ENCODE measurements at regions not wholly inside any gene's neighbourhood (a gene's known extent, or its start where the extent isn't known, plus 50 kb on each side); places are given as distances from the start of the nearest gene placed in this dataset.
"Not testable (repeated sequence)": the region's sequence is repeated elsewhere in the genome, so short reads cannot be mapped to it uniquely, and the experiment has no call there.

DNA sequence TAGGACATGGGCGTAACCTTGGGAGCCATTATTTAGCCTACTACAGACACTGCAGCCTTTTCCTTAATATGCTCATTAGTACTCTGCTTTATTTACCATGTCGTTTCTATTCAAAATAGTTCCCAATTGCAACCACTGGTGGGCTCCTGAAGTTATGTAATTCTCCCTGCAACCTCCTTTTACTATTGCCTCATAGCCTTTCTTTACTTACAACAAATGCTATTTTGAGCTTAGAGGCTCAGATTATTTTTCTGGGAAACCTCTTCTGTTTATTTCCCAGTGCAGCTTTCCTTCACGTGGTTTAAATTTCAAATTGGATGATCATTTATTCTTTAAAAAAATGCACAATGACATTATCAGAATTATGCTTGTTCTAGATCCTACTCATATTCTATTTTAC, 492.3 kb upstream of the TMEFF2 start:
- H3K4me1 ChIP-seq (ENCODE audit: control extremely low read depth in 1 of 4, control insufficient read depth in 4 of 4, insufficient read depth in 4 of 4, low read length in 3 of 4) = no peaks in the 10 kb centered on the region
- CTCF ChIA-PET = no interaction called here
- H3K9me3 ChIP-seq (ENCODE audit: control extremely low read depth in 1 of 5, control insufficient read depth in 4 of 5, insufficient read depth in 2 of 5, low read depth in 1 of 5, low read length in 4 of 5) = no peaks in the 10 kb centered on the region
- H3K4me3 ChIP-seq (ENCODE audit: control insufficient read depth in 1 of 7, extremely low read depth in 1 of 7, insufficient read depth in 4 of 7, low read depth in 2 of 7, low read length in 6 of 7) = no peak overlapping the region
- H3K27me3 ChIP-seq (replicated peaks in 2 of 5; ENCODE audit: control insufficient read depth in 4 of 5, insufficient read depth in 5 of 5, low read length in 4 of 5) = no peaks in the 10 kb centered on the region
- no peak for DNase-seq
- H3K36me3 ChIP-seq (ENCODE audit: control insufficient read depth in 4 of 4, insufficient read depth in 4 of 4, low read length in 3 of 4) = no peaks in the 10 kb centered on the region
- no peak overlapping the region for H3K27ac ChIP-seq (ENCODE audit: insufficient read depth in 1 of 2, low read depth in 1 of 2, low read length in 2 of 2, poor library complexity in 1 of 2, severe bottlenecking in 2 of 2)
- 90% methylated on average over 2 of the region's 3 CpGs for WGBS (ENCODE audit: insufficient coverage)
- POLR2A ChIA-PET = no interaction called here

DNA sequence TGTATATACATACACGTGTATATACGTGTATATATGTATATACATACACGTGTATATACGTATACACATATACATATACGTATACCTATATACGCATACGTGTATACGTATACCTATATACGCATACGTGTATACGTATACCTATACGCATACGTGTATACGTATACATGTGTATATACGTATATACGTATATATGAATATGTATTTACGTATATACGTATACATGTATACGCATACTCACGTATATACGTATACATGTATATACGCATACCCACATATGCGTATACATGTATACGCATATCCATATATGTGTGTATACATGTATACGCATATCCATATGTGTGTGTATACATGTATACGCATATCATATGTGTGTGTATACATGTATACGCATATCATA, 487.8 kb upstream of the TMEFF2 start:
- H3K27ac ChIP-seq (ENCODE audit: insufficient read depth in 1 of 2, low read depth in 1 of 2, low read length in 2 of 2, poor library complexity in 1 of 2, severe bottlenecking in 2 of 2); H3K27me3 ChIP-seq (replicated peaks in 2 of 5; ENCODE audit: control insufficient read depth in 4 of 5, insufficient read depth in 5 of 5, low read length in 4 of 5); H3K4me1 ChIP-seq (ENCODE audit: control extremely low read depth in 1 of 4, control insufficient read depth in 4 of 4, insufficient read depth in 4 of 4, low read length in 3 of 4); DNase-seq; H3K9me3 ChIP-seq (ENCODE audit: control extremely low read depth in 1 of 5, control insufficient read depth in 4 of 5, insufficient read depth in 2 of 5, low read depth in 1 of 5, low read length in 4 of 5); POLR2A ChIA-PET; H3K36me3 ChIP-seq (ENCODE audit: control insufficient read depth in 4 of 4, insufficient read depth in 4 of 4, low read length in 3 of 4); CTCF ChIA-PET; H3K4me3 ChIP-seq (ENCODE audit: control insufficient read depth in 1 of 7, extremely low read depth in 1 of 7, insufficient read depth in 4 of 7, low read depth in 2 of 7, low read length in 6 of 7): not testable (repeated sequence)
- 100% methylated on average over 11 of the region's 27 CpGs for WGBS (ENCODE audit: insufficient coverage)

GRCh38 chr2:192675681-192676080, 480.9 kb upstream of the TMEFF2 start:
- DNase-seq = no peak
- H3K36me3 ChIP-seq (ENCODE audit: control insufficient read depth in 4 of 4, insufficient read depth in 4 of 4, low read length in 3 of 4) = no peaks in the 10 kb centered on the region
- peaks cover 0 to 2% (median 0%) of the 10 kb centered on the region in 4 experiments for H3K4me1 ChIP-seq (ENCODE audit: control extremely low read depth in 1 of 4, control insufficient read depth in 4 of 4, insufficient read depth in 4 of 4, low read length in 3 of 4)
- no peaks in the 10 kb centered on the region for H3K9me3 ChIP-seq (ENCODE audit: control extremely low read depth in 1 of 5, control insufficient read depth in 4 of 5, insufficient read depth in 2 of 5, low read depth in 1 of 5, low read length in 4 of 5)
- no peak overlapping the region for H3K4me3 ChIP-seq (ENCODE audit: control insufficient read depth in 1 of 7, extremely low read depth in 1 of 7, insufficient read depth in 4 of 7, low read depth in 2 of 7, low read length in 6 of 7)
- ChIA-PET CTCF (no interaction called here), POLR2A (no interaction called here)
- H3K27ac ChIP-seq (ENCODE audit: insufficient read depth in 1 of 2, low read depth in 1 of 2, low read length in 2 of 2, poor library complexity in 1 of 2, severe bottlenecking in 2 of 2) = no peak overlapping the region
- WGBS (ENCODE audit: insufficient coverage) = no CpG with 5 or more reads among the region's 5 CpGs
- H3K27me3 ChIP-seq (replicated peaks in 2 of 5; ENCODE audit: control insufficient read depth in 4 of 5, insufficient read depth in 5 of 5, low read length in 4 of 5) = no peaks in the 10 kb centered on the region

DNA sequence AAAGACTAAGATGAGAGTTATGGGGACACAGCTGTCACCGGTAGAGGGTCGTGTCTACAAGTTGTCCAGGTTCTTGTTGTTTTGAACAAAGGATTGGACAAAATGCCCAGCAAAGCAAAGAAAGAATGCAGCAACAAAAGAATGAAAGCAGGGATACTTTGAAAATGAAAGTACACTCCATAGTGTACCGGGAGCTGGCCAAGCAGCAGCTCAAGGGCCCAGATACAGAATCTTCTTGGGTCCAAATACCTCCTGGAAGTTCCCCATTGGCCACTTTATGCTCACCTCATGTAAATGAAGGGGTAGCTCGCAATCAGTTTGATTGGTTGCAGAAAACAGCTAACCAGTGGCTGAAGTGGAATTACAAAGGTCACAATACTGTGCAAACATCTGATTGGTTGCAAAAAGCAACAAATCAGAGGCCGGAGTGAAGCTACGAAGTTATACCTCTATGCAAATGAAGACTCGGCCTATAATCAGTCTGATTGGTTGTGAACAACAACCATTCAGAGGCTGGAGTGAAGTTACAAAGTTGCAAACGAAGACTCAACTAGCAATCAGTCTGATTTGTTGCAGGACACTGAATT, 474.9 kb upstream of the TMEFF2 start:
- POLR2A ChIA-PET = no interaction called here
- Histone ChIP-seq H3K27me3 (replicated peaks in 2 of 5; ENCODE audit: control insufficient read depth in 4 of 5, insufficient read depth in 5 of 5, low read length in 4 of 5) (no peaks in the 10 kb centered on the region), H3K4me3 (ENCODE audit: control insufficient read depth in 1 of 7, extremely low read depth in 1 of 7, insufficient read depth in 4 of 7, low read depth in 2 of 7, low read length in 6 of 7) (no peak overlapping the region), H3K36me3 (ENCODE audit: control insufficient read depth in 4 of 4, insufficient read depth in 4 of 4, low read length in 3 of 4) (no peaks in the 10 kb centered on the region), H3K27ac (ENCODE audit: insufficient read depth in 1 of 2, low read depth in 1 of 2, low read length in 2 of 2, poor library complexity in 1 of 2, severe bottlenecking in 2 of 2) (no peak overlapping the region), H3K4me1 (ENCODE audit: control extremely low read depth in 1 of 4, control insufficient read depth in 4 of 4, insufficient read depth in 4 of 4, low read length in 3 of 4) (no peaks in the 10 kb centered on the region), H3K9me3 (ENCODE audit: control extremely low read depth in 1 of 5, control insufficient read depth in 4 of 5, insufficient read depth in 2 of 5, low read depth in 1 of 5, low read length in 4 of 5) (peaks cover 0 to 1% (median 0%) of the 10 kb centered on the region in 5 experiments)
- WGBS (ENCODE audit: insufficient coverage) = 95% methylated on average over 8 of the region's 8 CpGs
- CTCF ChIA-PET = no interaction called here
- DNase-seq = no peak

DNA sequence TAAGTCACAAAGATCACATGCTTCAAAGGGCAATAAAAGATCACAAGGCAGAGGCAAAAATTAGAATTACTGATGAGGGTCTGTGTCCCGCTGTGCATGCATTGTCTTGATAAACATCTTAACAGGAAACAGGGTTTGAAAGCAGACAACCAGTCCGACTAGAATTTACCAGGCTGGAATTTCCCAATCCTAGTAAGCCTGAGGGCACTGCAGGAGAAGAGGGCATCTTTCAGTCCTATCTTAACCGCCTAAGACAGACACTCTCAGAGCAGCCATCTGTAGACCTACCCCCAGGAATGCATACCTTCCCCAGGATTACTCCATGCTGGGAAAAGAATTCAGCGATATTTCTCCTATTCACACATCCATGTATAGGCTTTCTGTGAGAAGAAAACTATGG, 465.8 kb upstream of the TMEFF2 start:
- POLR2A ChIA-PET; H3K36me3 ChIP-seq (ENCODE audit: control insufficient read depth in 4 of 4, insufficient read depth in 4 of 4, low read length in 3 of 4); CTCF ChIA-PET; H3K27ac ChIP-seq (ENCODE audit: insufficient read depth in 1 of 2, low read depth in 1 of 2, low read length in 2 of 2, poor library complexity in 1 of 2, severe bottlenecking in 2 of 2); H3K4me1 ChIP-seq (ENCODE audit: control extremely low read depth in 1 of 4, control insufficient read depth in 4 of 4, insufficient read depth in 4 of 4, low read length in 3 of 4); DNase-seq; H3K27me3 ChIP-seq (replicated peaks in 2 of 5; ENCODE audit: control insufficient read depth in 4 of 5, insufficient read depth in 5 of 5, low read length in 4 of 5); H3K4me3 ChIP-seq (ENCODE audit: control insufficient read depth in 1 of 7, extremely low read depth in 1 of 7, insufficient read depth in 4 of 7, low read depth in 2 of 7, low read length in 6 of 7); H3K9me3 ChIP-seq (ENCODE audit: control extremely low read depth in 1 of 5, control insufficient read depth in 4 of 5, insufficient read depth in 2 of 5, low read depth in 1 of 5, low read length in 4 of 5): not testable (repeated sequence)
- WGBS (ENCODE audit: insufficient coverage) = 88% methylated on average over 4 of the region's 4 CpGs

GRCh38 chr2:192657362-192657761, 462.6 kb upstream of the TMEFF2 start:
- no peak for DNase-seq
- POLR2A ChIA-PET = no interaction called here
- Histone ChIP-seq H3K36me3 (ENCODE audit: control insufficient read depth in 4 of 4, insufficient read depth in 4 of 4, low read length in 3 of 4) (no peaks in the 10 kb centered on the region), H3K27ac (ENCODE audit: insufficient read depth in 1 of 2, low read depth in 1 of 2, low read length in 2 of 2, poor library complexity in 1 of 2, severe bottlenecking in 2 of 2) (no peak overlapping the region), H3K27me3 (replicated peaks in 2 of 5; ENCODE audit: control insufficient read depth in 4 of 5, insufficient read depth in 5 of 5, low read length in 4 of 5) (no peaks in the 10 kb centered on the region), H3K4me1 (ENCODE audit: control extremely low read depth in 1 of 4, control insufficient read depth in 4 of 4, insufficient read depth in 4 of 4, low read length in 3 of 4) (no peaks in the 10 kb centered on the region), H3K9me3 (ENCODE audit: control extremely low read depth in 1 of 5, control insufficient read depth in 4 of 5, insufficient read depth in 2 of 5, low read depth in 1 of 5, low read length in 4 of 5) (peaks cover 0 to 2% (median 0%) of the 10 kb centered on the region in 5 experiments), H3K4me3 (ENCODE audit: control insufficient read depth in 1 of 7, extremely low read depth in 1 of 7, insufficient read depth in 4 of 7, low read depth in 2 of 7, low read length in 6 of 7) (no peak overlapping the region)
- CTCF ChIA-PET = no interaction called here
- WGBS (ENCODE audit: insufficient coverage) = no CpG with 5 or more reads among the region's 3 CpGs

GRCh38 chr2:192655916-192656315, 461.2 kb upstream of the TMEFF2 start:
- H3K27ac ChIP-seq (ENCODE audit: insufficient read depth in 1 of 2, low read depth in 1 of 2, low read length in 2 of 2, poor library complexity in 1 of 2, severe bottlenecking in 2 of 2) = no peak overlapping the region
- no peaks in the 10 kb centered on the region for H3K27me3 ChIP-seq (replicated peaks in 2 of 5; ENCODE audit: control insufficient read depth in 4 of 5, insufficient read depth in 5 of 5, low read length in 4 of 5)
- CTCF ChIA-PET = no interaction called here
- H3K4me1 ChIP-seq (ENCODE audit: control extremely low read depth in 1 of 4, control insufficient read depth in 4 of 4, insufficient read depth in 4 of 4, low read length in 3 of 4) = no peaks in the 10 kb centered on the region
- H3K9me3 ChIP-seq (ENCODE audit: control extremely low read depth in 1 of 5, control insufficient read depth in 4 of 5, insufficient read depth in 2 of 5, low read depth in 1 of 5, low read length in 4 of 5) = peaks cover 0 to 2% (median 0%) of the 10 kb centered on the region in 5 experiments
- no peak overlapping the region for H3K4me3 ChIP-seq (ENCODE audit: control insufficient read depth in 1 of 7, extremely low read depth in 1 of 7, insufficient read depth in 4 of 7, low read depth in 2 of 7, low read length in 6 of 7)
- POLR2A ChIA-PET = no interaction called here
- DNase-seq = no peak
- 83% methylated on average over 3 of the region's 3 CpGs for WGBS (ENCODE audit: insufficient coverage)
- no peaks in the 10 kb centered on the region for H3K36me3 ChIP-seq (ENCODE audit: control insufficient read depth in 4 of 4, insufficient read depth in 4 of 4, low read length in 3 of 4)

Measured in common myeloid progenitor, CD34-positive (primary cell).